Glomerular endothelial cell (primary cell): ENCODE measurements at regions not wholly inside any gene's neighbourhood (a gene's known extent, or its start where the extent isn't known, plus 50 kb on each side); places are given as distances from the start of the nearest gene placed in this dataset.

ENCODE experiments used
- DNase-seq: peaks from one replicate; pipeline ENCODE4 v3.0.0-alpha.2; 2011; ENCODE audit warnings: low read depth, low spot score; ENCODE audit errors: extremely low read depth

GRCh38 chr12:92504594-92504981 is 198.2 kb upstream of the PLEKHG7 start:
- DNase-seq = no peak

GRCh38 chr12:92503971-92504593 is 198.7 kb upstream of the PLEKHG7 start:
- no peak for DNase-seq

- no peak for DNase-seq
Measured at GRCh38 chr12:92503029-92503931, 199.5 kb upstream of the PLEKHG7 start.

- no peak for DNase-seq
Measured at GRCh38 chr12:92502417-92503028, 200.3 kb upstream of the PLEKHG7 start.

GRCh38 chr12:92496790-92497189 is 206.0 kb upstream of the PLEKHG7 start:
- DNase-seq = no peak

- no peak for DNase-seq
Measured at GRCh38 chr12:92495108-92495507, 207.7 kb upstream of the PLEKHG7 start.

- DNase-seq = no peak
Measured at GRCh38 chr12:92493816-92494215, 209.0 kb upstream of the PLEKHG7 start.

- DNase-seq = no peak
Measured at GRCh38 chr12:92492995-92493394, 209.8 kb upstream of the PLEKHG7 start.

GRCh38 chr12:92492291-92492690 is 210.5 kb upstream of the PLEKHG7 start:
- DNase-seq = no peak

GRCh38 chr12:92489781-92490180 is 213.0 kb upstream of the PLEKHG7 start:
- DNase-seq = no peak

- DNase-seq = no peak
Measured at GRCh38 chr12:92488735-92489134, 214.1 kb upstream of the PLEKHG7 start.

GRCh38 chr12:92487138-92487485 is 215.7 kb upstream of the PLEKHG7 start:
- DNase-seq = no peak

GRCh38 chr12:92486443-92487137 is 216.2 kb upstream of the PLEKHG7 start:
- no peak for DNase-seq

- DNase-seq = no peak
Measured at GRCh38 chr12:92485351-92486348, 217.1 kb upstream of the PLEKHG7 start.

GRCh38 chr12:92482599-92482998 is 220.2 kb upstream of the PLEKHG7 start:
- no peak for DNase-seq

GRCh38 chr12:92481066-92481465 is 221.7 kb upstream of the PLEKHG7 start:
- DNase-seq = no peak

GRCh38 chr12:92478692-92479091 is 224.1 kb upstream of the PLEKHG7 start:
- DNase-seq = peak; percentile 44

GRCh38 chr12:92476844-92477243 is 225.9 kb upstream of the PLEKHG7 start:
- no peak for DNase-seq

GRCh38 chr12:92473564-92473963 is 229.2 kb upstream of the PLEKHG7 start:
- no peak for DNase-seq

- DNase-seq = no peak
Measured at GRCh38 chr12:92472201-92472600, 230.6 kb upstream of the PLEKHG7 start.
